Mesenchymal stem cell (in vitro differentiated cells and primary cell): ENCODE measurements at regions not wholly inside any gene's neighbourhood (a gene's known extent, or its start where the extent isn't known, plus 50 kb on each side); places are given as distances from the start of the nearest gene placed in this dataset.

Experiments
- DNase-seq: peaks from one replicate; pipeline ENCODE4 v3.0.0-alpha.2; 2013
- H2AFZ ChIP-seq: one replicate; pipeline ENCODE4 v1.6.1; 2013; ENCODE audit warnings: low read depth, mild to moderate bottlenecking, control low read depth, inconsistent platforms, low read length, moderate library complexity
- H2AK5ac ChIP-seq: 2 replicates; pipeline ENCODE4 v1.6.1; 2013; ENCODE audit warnings: low read length, moderate library complexity, mild to moderate bottlenecking, inconsistent platforms; ENCODE audit not compliant: severe bottlenecking
- H2BK120ac ChIP-seq: one replicate; pipeline ENCODE4 v1.6.1; 2013; ENCODE audit warnings: low read depth, mild to moderate bottlenecking, inconsistent platforms, low read length, moderate library complexity
- H2BK12ac ChIP-seq, 2 experiments: one replicate each; pipeline ENCODE4 v1.6.1; 2013; ENCODE audit warnings: inconsistent platforms in 2 of 2, low read length in 2 of 2, mild to moderate bottlenecking in 2 of 2, moderate library complexity in 2 of 2, control low read depth in 1 of 2
- H2BK15ac ChIP-seq: one replicate; pipeline ENCODE4 v1.6.1; 2013; ENCODE audit warnings: mild to moderate bottlenecking, low read depth, inconsistent platforms; ENCODE audit not compliant: poor library complexity, severe bottlenecking
- H2BK5ac ChIP-seq: 2 replicates; pipeline ENCODE4 v1.6.1; 2013; ENCODE audit warnings: low read depth, mild to moderate bottlenecking, low read length, control low read depth, inconsistent platforms; ENCODE audit not compliant: poor library complexity, severe bottlenecking
- H3K14ac ChIP-seq, 2 experiments: one replicate each; pipeline ENCODE4 v1.6.1; 2013; ENCODE audit warnings: inconsistent platforms in 2 of 2, low read length in 2 of 2, control low read depth in 1 of 2, mild to moderate bottlenecking in 1 of 2, moderate library complexity in 1 of 2
- H3K18ac ChIP-seq, 2 experiments: one replicate each; pipeline ENCODE4 v1.6.1; 2013; ENCODE audit warnings: inconsistent platforms in 2 of 2, low read length in 2 of 2, control low read depth in 1 of 2, low read depth in 1 of 2, mild to moderate bottlenecking in 1 of 2
- H3K23ac ChIP-seq, 2 experiments: one replicate each; pipeline ENCODE4 v1.6.1; 2013; ENCODE audit warnings: inconsistent platforms in 2 of 2, low read length in 2 of 2, mild to moderate bottlenecking in 2 of 2, moderate library complexity in 2 of 2, control low read depth in 1 of 2
- H3K27ac ChIP-seq: 2 replicates; pipeline ENCODE4 v1.5.1; 2013; ENCODE audit warnings: mild to moderate bottlenecking, moderate library complexity, low read length, control low read depth, inconsistent platforms; ENCODE audit not compliant: poor library complexity, severe bottlenecking
- H3K27me3 ChIP-seq, 2 experiments: 2 replicates each; pipeline versions ENCODE4 v1.6.1 to v1.7.0; 2013; ENCODE audit warnings: low read length in 2 of 2, mild to moderate bottlenecking in 2 of 2, moderate library complexity in 2 of 2, control low read depth in 1 of 2, inconsistent platforms in 1 of 2; ENCODE audit not compliant: control insufficient read depth in 1 of 2, insufficient read depth in 1 of 2
- H3K36me3 ChIP-seq, 2 experiments: 2 replicates each; pipeline versions ENCODE4 v1.6.1 to v1.7.0; 2013; ENCODE audit warnings: low read length in 2 of 2, control low read depth in 1 of 2, inconsistent platforms in 1 of 2, low read depth in 1 of 2, mild to moderate bottlenecking in 1 of 2; ENCODE audit not compliant: insufficient read depth in 2 of 2, control insufficient read depth in 1 of 2
- H3K4ac ChIP-seq, 2 experiments: one replicate each; pipeline ENCODE4 v1.6.1; 2013; ENCODE audit warnings: inconsistent platforms in 2 of 2, low read length in 2 of 2, mild to moderate bottlenecking in 2 of 2, moderate library complexity in 2 of 2, control low read depth in 1 of 2, low read depth in 1 of 2
- H3K4me1 ChIP-seq: 2 replicates; pipeline ENCODE4 v1.6.1; 2013; ENCODE audit warnings: low read depth, low read length, control low read depth; ENCODE audit not compliant: control insufficient read depth, insufficient read depth
- H3K4me2 ChIP-seq: 2 replicates; pipeline ENCODE4 v1.6.1; 2013; ENCODE audit warnings: low read length, mild to moderate bottlenecking, inconsistent platforms; ENCODE audit not compliant: poor library complexity, severe bottlenecking
- H3K4me3 ChIP-seq, 2 experiments: 2 replicates each; pipeline versions ENCODE4 v1.5.1 to v1.7.0; 2013; ENCODE audit warnings: low read length in 2 of 2, mild to moderate bottlenecking in 2 of 2, control low read depth in 1 of 2, low read depth in 1 of 2; ENCODE audit not compliant: insufficient read depth in 1 of 2
- H3K79me1 ChIP-seq: replicated peaks from 2 replicates; pipeline ENCODE4 v1.6.1; 2013; ENCODE audit warnings: mild to moderate bottlenecking, control low read depth, low read length, inconsistent platforms; ENCODE audit not compliant: poor library complexity, severe bottlenecking
- H3K9ac ChIP-seq: 2 replicates; pipeline ENCODE4 v1.7.0; 2013; ENCODE audit warnings: mild to moderate bottlenecking, low read length, moderate library complexity
- H3K9me3 ChIP-seq: 2 replicates; pipeline ENCODE4 v1.7.0; 2013; ENCODE audit warnings: mild to moderate bottlenecking, low read length; ENCODE audit not compliant: control insufficient read depth
- H4K8ac ChIP-seq: one replicate; pipeline ENCODE4 v1.6.1; 2013; ENCODE audit warnings: inconsistent platforms, mild to moderate bottlenecking, low read length, moderate library complexity
- H4K91ac ChIP-seq: one replicate; pipeline ENCODE4 v1.6.1; 2013; ENCODE audit warnings: mild to moderate bottlenecking, low read length, inconsistent platforms
- WGBS: methylation state at CpG from one replicate; pipeline ENCODE4 v1.1.7; 2013; ENCODE audit warnings: mixed read lengths; 5-methylcytosine and 5-hydroxymethylcytosine counted together

GRCh38 chr9:115966660-115967059, 186.9 kb upstream of the PAPPA start:
- Histone ChIP-seq H3K36me3 (no peaks in the 10 kb centered on the region), H4K8ac (no peak overlapping the region), H3K27me3 (no peaks in the 10 kb centered on the region), H3K4me3 (no peak overlapping the region), H3K4me2 (no peak overlapping the region), H3K9ac (no peak overlapping the region), H3K9me3 (no peaks in the 10 kb centered on the region), H2AFZ (no peak overlapping the region), H3K79me1 (no peaks in the 10 kb centered on the region), H3K14ac (no peak overlapping the region), H2BK5ac (no peak overlapping the region), H3K27ac (no peak overlapping the region), H2BK15ac (peak overlapping the region; percentile 7), H2BK12ac (peak overlapping the region in 1 of 2 experiments; percentile 94), H2BK120ac (no peak overlapping the region), H3K23ac (no peak overlapping the region), H2AK5ac (no peak overlapping the region), H3K4ac (no peak overlapping the region), H3K18ac (no peak overlapping the region), H4K91ac (peak overlapping the region; percentile 39), H3K4me1 (no peaks in the 10 kb centered on the region)
- 77% methylated on average over 1 of the region's 1 CpG for WGBS
- DNase-seq = no peak

GRCh38 chr9:115969096-115969495, 184.5 kb upstream of the PAPPA start:
- Histone ChIP-seq H2BK5ac (no peak overlapping the region), H3K14ac (no peak overlapping the region), H3K9ac (no peak overlapping the region), H3K79me1 (no peaks in the 10 kb centered on the region), H4K91ac (no peak overlapping the region), H3K27me3 (no peaks in the 10 kb centered on the region), H3K4ac (no peak overlapping the region), H2AFZ (no peak overlapping the region), H2BK15ac (no peak overlapping the region), H3K23ac (no peak overlapping the region), H3K36me3 (no peaks in the 10 kb centered on the region), H2BK120ac (no peak overlapping the region), H3K27ac (no peak overlapping the region), H3K4me3 (no peak overlapping the region), H3K9me3 (no peaks in the 10 kb centered on the region), H3K4me1 (no peaks in the 10 kb centered on the region), H2AK5ac (no peak overlapping the region), H2BK12ac (no peak overlapping the region), H3K18ac (no peak overlapping the region), H4K8ac (no peak overlapping the region), H3K4me2 (no peak overlapping the region)
- WGBS = 91% methylated on average over 2 of the region's 2 CpGs
- no peak for DNase-seq

- H4K8ac ChIP-seq = no peak overlapping the region
- H3K36me3 ChIP-seq = no peaks in the 10 kb centered on the region
- no peaks in the 10 kb centered on the region for H3K27me3 ChIP-seq
- no peak overlapping the region for H3K4ac ChIP-seq
- no peak overlapping the region for H2BK120ac ChIP-seq
- H2AK5ac ChIP-seq = no peak overlapping the region
- H2AFZ ChIP-seq = no peak overlapping the region
- no peak for DNase-seq
- H3K18ac ChIP-seq = no peak overlapping the region
- H3K14ac ChIP-seq = no peak overlapping the region
- H3K4me2 ChIP-seq = no peak overlapping the region
- no peak overlapping the region for H3K23ac ChIP-seq
- no peaks in the 10 kb centered on the region for H3K79me1 ChIP-seq
- no peak overlapping the region for H2BK12ac ChIP-seq
- no peak overlapping the region for H4K91ac ChIP-seq
- no peak overlapping the region for H3K4me3 ChIP-seq
- H2BK15ac ChIP-seq = no peak overlapping the region
- no peaks in the 10 kb centered on the region for H3K4me1 ChIP-seq
- no peak overlapping the region for H3K27ac ChIP-seq
- H2BK5ac ChIP-seq = no peak overlapping the region
- H3K9ac ChIP-seq = no peak overlapping the region
- H3K9me3 ChIP-seq = peaks cover 9% of the 10 kb centered on the region
Observed at GRCh38 chr9:115972362-115972761, 181.2 kb upstream of the PAPPA start.

- 98% methylated on average over 1 of the region's 2 CpGs for WGBS
- no peak overlapping the region for H4K8ac ChIP-seq
Observed at GRCh38 chr9:115972843-115973595, 180.6 kb upstream of the PAPPA start.

More at GRCh38 chr9:115972843-115973595, 180.6 kb upstream of the PAPPA start:
- H2AFZ ChIP-seq = no peak overlapping the region
- H3K4ac ChIP-seq = no peak overlapping the region
- H3K14ac ChIP-seq = no peak overlapping the region
- H3K79me1 ChIP-seq = no peaks in the 10 kb centered on the region
- no peak overlapping the region for H2AK5ac ChIP-seq
- H3K36me3 ChIP-seq = no peaks in the 10 kb centered on the region
- H3K4me2 ChIP-seq = no peak overlapping the region
- no peak overlapping the region for H3K23ac ChIP-seq
- H3K27ac ChIP-seq = no peak overlapping the region
- no peak overlapping the region for H2BK5ac ChIP-seq
- peak; percentile 26 for DNase-seq
- no peak overlapping the region for H3K18ac ChIP-seq
- no peaks in the 10 kb centered on the region for H3K27me3 ChIP-seq
- H3K9ac ChIP-seq = no peak overlapping the region
- no peak overlapping the region for H3K4me3 ChIP-seq
- no peak overlapping the region for H4K91ac ChIP-seq
- H3K9me3 ChIP-seq = peaks cover 9% of the 10 kb centered on the region
- H2BK12ac ChIP-seq = no peak overlapping the region
- H2BK15ac ChIP-seq = no peak overlapping the region
- no peaks in the 10 kb centered on the region for H3K4me1 ChIP-seq
- H2BK120ac ChIP-seq = no peak overlapping the region
